ENCODE measurements at regions not wholly inside any gene's neighbourhood (a gene's known extent, or its start where the extent isn't known, plus 50 kb on each side); places are given as distances from the start of the nearest gene placed in this dataset.

DNA sequence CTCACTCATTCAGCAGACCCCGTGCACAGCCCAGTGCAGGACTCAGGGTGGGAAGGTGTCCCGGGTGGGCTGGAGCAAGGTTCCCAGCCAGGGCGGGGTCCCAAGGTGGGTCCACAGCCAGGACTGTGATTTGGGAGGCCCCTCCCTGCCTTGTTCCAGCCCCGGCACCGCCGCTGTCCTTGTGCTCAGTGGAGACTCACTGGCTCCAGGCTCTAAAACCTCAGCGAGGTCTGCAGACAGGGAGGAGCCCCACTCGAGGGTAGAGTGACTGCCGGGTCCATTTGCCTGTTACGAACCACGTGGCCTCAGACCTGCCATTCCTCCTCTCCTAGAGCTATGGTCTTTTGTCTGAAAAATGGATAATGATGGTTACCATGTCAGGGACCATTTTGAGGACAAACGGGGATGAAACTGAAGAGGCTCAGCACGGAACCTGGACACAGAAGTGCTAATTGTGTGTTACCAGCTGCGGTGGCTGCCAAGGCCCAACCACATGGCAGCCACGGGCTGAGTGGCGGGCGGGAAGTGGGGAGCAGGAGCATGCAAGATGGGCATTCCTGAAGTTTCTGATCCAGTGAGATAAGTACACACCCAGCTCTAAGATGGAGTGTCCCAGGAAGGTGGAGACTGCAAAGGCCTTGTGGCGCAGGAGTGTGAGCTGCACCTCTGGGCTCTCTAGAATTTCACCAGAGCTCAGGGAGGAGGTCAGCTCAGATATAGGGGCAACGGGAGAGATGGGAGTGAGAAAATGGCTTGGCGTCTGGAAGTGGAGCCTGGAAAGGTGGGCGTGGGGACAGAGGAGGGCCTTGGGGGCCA is 317.6 kb downstream of the SEC14L1 start:
- intact Hi-C loops (cut with micrococcal nuclease), result no loop called here
- Histone ChIP-seq H3K27me3 (ENCODE audit: low read length) (no peaks in the 10 kb centered on the region), H3F3A (ENCODE audit: low read length, unreplicated experiment) (no peaks in the 10 kb centered on the region), H3K4me2 (ENCODE audit: low read length) (no peak overlapping the region), H3K4me1 (ENCODE audit: insufficient read depth, low read length) (no peaks in the 10 kb centered on the region), H3K79me2 (ENCODE audit: low read length) (peaks cover 73% of the 10 kb centered on the region), H3K9ac (ENCODE audit: low read length) (no peak overlapping the region), H3K9me2 (replicated peaks; ENCODE audit: low read length) (no peaks in the 10 kb centered on the region), H4K20me1 (ENCODE audit: low read length) (peaks cover 19% of the 10 kb centered on the region; the same call in 1 of the 2 replicates), H3K36me3 (ENCODE audit: low read depth, low read length) (0 out of 2 replicates have a peak, but pooled peaks cover 8% of the 10 kb centered on the region), H3K9me3 (ENCODE audit: low read length) (no peaks in the 10 kb centered on the region), H3K27ac (ENCODE audit: low read length) (no peak overlapping the region), H2AFZ (ENCODE audit: low read length) (no peak overlapping the region), H3K4me3 (ENCODE audit: low read length) (no peak overlapping the region)
- DNase-seq (no peak), ATAC-seq (no peak)
- CTCF ChIA-PET, result no interaction called here
- no peak for TF ChIP-seq EZH2 (IDR thresholded peaks at IDR 0.05; ENCODE audit: low read length, unreplicated experiment)
- TF ChIP-seq, protein P1, sequence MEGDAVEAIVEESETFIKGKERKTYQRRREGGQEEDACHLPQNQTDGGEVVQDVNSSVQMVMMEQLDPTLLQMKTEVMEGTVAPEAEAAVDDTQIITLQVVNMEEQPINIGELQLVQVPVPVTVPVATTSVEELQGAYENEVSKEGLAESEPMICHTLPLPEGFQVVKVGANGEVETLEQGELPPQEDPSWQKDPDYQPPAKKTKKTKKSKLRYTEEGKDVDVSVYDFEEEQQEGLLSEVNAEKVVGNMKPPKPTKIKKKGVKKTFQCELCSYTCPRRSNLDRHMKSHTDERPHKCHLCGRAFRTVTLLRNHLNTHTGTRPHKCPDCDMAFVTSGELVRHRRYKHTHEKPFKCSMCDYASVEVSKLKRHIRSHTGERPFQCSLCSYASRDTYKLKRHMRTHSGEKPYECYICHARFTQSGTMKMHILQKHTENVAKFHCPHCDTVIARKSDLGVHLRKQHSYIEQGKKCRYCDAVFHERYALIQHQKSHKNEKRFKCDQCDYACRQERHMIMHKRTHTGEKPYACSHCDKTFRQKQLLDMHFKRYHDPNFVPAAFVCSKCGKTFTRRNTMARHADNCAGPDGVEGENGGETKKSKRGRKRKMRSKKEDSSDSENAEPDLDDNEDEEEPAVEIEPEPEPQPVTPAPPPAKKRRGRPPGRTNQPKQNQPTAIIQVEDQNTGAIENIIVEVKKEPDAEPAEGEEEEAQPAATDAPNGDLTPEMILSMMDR (conservative IDR thresholded peaks at IDR 0.05; ENCODE audit: low read depth, low read length), result no peak
- TF ChIP-seq EZH2phosphoT487 (IDR thresholded peaks at IDR 0.05; ENCODE audit: borderline replicate concordance, low read length), result no peak
- POLR2A ChIA-PET (ENCODE audit: unreplicated experiment), result interaction anchor here (0.6 kb wide), 1 partner anchor 12 kb away, joined by 5 read pairs; no protein-coding TSS in a partner anchor
- no TSS peak for BruUV-seq (replicated peaks)

DNA sequence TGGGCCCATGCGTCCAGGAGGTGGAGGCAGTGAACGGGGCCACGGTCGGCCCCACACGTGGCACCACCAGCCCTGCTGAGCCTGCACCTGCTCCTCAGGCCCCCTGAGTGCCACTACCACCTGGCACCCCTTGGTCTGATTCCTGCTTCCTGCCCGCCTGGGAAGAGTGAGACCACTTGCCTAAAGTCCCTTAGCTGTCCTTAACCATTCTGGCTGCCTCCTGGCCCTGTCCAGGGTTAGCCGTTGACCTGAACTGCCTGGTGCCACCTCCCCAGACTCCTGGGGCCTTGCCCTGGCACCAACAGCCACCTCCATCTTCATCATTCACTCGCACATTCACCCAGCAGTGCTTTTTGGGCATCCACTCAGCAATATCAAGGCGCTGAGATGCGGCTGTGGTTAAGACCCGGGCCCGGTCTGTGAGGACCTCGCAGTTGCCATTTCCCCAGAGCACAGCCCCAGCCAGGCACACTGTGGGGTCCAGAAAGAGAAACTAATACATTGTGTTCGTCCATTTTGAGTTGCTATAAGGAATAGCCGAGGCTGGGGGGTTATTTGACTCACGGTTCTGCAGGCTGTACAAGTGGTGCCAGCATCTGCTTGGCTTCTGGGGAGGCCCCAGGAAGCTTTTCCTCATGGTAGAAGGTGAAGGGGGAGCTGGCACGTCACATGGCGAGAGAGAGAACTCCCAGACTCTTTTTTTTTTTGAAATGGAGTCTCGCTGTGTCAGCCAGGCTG is 318.4 kb downstream of the SEC14L1 start:
- H3K36me3 ChIP-seq (ENCODE audit: low read depth, low read length), result 0 out of 2 replicates have a peak, but pooled peaks cover 8% of the 10 kb centered on the region
- no peaks in the 10 kb centered on the region for H3K9me3 ChIP-seq (ENCODE audit: low read length)
- H3K27ac ChIP-seq (ENCODE audit: low read length), result no peak overlapping the region
- H3K27me3 ChIP-seq (ENCODE audit: low read length), result no peaks in the 10 kb centered on the region
- H3K9ac ChIP-seq (ENCODE audit: low read length), result no peak overlapping the region
- no peaks in the 10 kb centered on the region for H3K4me1 ChIP-seq (ENCODE audit: insufficient read depth, low read length)
- H3K9me2 ChIP-seq (replicated peaks; ENCODE audit: low read length), result no peaks in the 10 kb centered on the region
- H4K20me1 ChIP-seq (ENCODE audit: low read length), result peaks cover 17% of the 10 kb centered on the region; the same call in 1 of the 2 replicates
- ATAC-seq, result no peak
- BruUV-seq (replicated peaks), result no TSS peak
- POLR2A ChIA-PET (ENCODE audit: unreplicated experiment), result interaction anchor here (0.6 kb wide), 1 partner anchor 13 kb away, joined by 5 read pairs; no protein-coding TSS in a partner anchor
- no peak for DNase-seq
- H2AFZ ChIP-seq (ENCODE audit: low read length), result no peak overlapping the region
- no peak overlapping the region for H3K4me2 ChIP-seq (ENCODE audit: low read length)
- intact Hi-C loops (cut with micrococcal nuclease), result no loop called here
- CTCF ChIA-PET, result no interaction called here
- H3K4me3 ChIP-seq (ENCODE audit: low read length), result no peak overlapping the region
- peaks cover 69% of the 10 kb centered on the region for H3K79me2 ChIP-seq (ENCODE audit: low read length)
- TF ChIP-seq EZH2phosphoT487 (IDR thresholded peaks at IDR 0.05; ENCODE audit: borderline replicate concordance, low read length) (no peak), EZH2 (IDR thresholded peaks at IDR 0.05; ENCODE audit: low read length, unreplicated experiment) (no peak)
- TF ChIP-seq, protein P1 (conservative IDR thresholded peaks at IDR 0.05; ENCODE audit: low read depth, low read length), result no peak
- H3F3A ChIP-seq (ENCODE audit: low read length, unreplicated experiment), result no peaks in the 10 kb centered on the region

Data from PC-3 (cell line).